GM18907 (cell line): ENCODE measurements at regions not wholly inside any gene's neighbourhood (a gene's known extent, or its start where the extent isn't known, plus 50 kb on each side); places are given as distances from the start of the nearest gene placed in this dataset.

Source experiments
- ATAC-seq: cut with Tn5 transposase; IDR thresholded peaks from one replicate; pipeline ENCODE4 v1.9.1; 2021; ENCODE audit warnings: mild to moderate bottlenecking, moderate library complexity; ENCODE audit not compliant: unreplicated experiment

GRCh38 chr5:143671021-143671420 is 140.9 kb upstream of the HMHB1 start:
- no peak for ATAC-seq

GRCh38 chr5:143665866-143666265 is 146.1 kb upstream of the HMHB1 start:
- no peak for ATAC-seq

- ATAC-seq, result no peak
These were observed 147.3 kb upstream of the HMHB1 start for GRCh38 chr5:143664623-143665022.

- no peak for ATAC-seq
These were observed 148.1 kb upstream of the HMHB1 start for GRCh38 chr5:143663872-143664271.

GRCh38 chr5:143662020-143662419 is 149.9 kb upstream of the HMHB1 start:
- ATAC-seq, result no peak

- ATAC-seq, result no peak
These were observed 151.3 kb upstream of the HMHB1 start for GRCh38 chr5:143660625-143661024.

- no peak for ATAC-seq
These were observed 152.2 kb upstream of the HMHB1 start for GRCh38 chr5:143659599-143660238.

- no peak for ATAC-seq
These were observed 153.0 kb upstream of the HMHB1 start for GRCh38 chr5:143658956-143659355.

- no peak for ATAC-seq
These were observed 154.2 kb upstream of the HMHB1 start for GRCh38 chr5:143657647-143658285.

- ATAC-seq, result no peak
These were observed 158.1 kb upstream of the HMHB1 start for GRCh38 chr5:143653766-143654282.

- no peak for ATAC-seq
These were observed 158.7 kb upstream of the HMHB1 start for GRCh38 chr5:143653256-143653655.

GRCh38 chr5:143652108-143652700 is 159.8 kb upstream of the HMHB1 start:
- no peak for ATAC-seq

- no peak for ATAC-seq
These were observed 161.9 kb upstream of the HMHB1 start for GRCh38 chr5:143649937-143650621.

GRCh38 chr5:143648696-143649095 is 163.3 kb upstream of the HMHB1 start:
- no peak for ATAC-seq

GRCh38 chr5:143646961-143647360 is 165.0 kb upstream of the HMHB1 start:
- ATAC-seq, result no peak

- no peak for ATAC-seq
These were observed 166.6 kb upstream of the HMHB1 start for GRCh38 chr5:143645356-143645755.

GRCh38 chr5:143644727-143645126 is 167.2 kb upstream of the HMHB1 start:
- no peak for ATAC-seq

GRCh38 chr5:143642791-143643190 is 169.2 kb upstream of the HMHB1 start:
- ATAC-seq, result no peak

- no peak for ATAC-seq
These were observed 170.2 kb upstream of the HMHB1 start for GRCh38 chr5:143641549-143642355.

- ATAC-seq, result no peak
These were observed 173.3 kb upstream of the HMHB1 start for GRCh38 chr5:143638654-143639053.
